ENCODE measurements at regions not wholly inside any gene's neighbourhood (a gene's known extent, or its start where the extent isn't known, plus 50 kb on each side); places are given as distances from the start of the nearest gene placed in this dataset.

GRCh38 chr3:178099274-178099673 is 437.0 kb upstream of the KCNMB2 start:
- ChIA-PET POLR2A (ENCODE audit: partially characterized antibody) (no interaction called here), CTCF (ENCODE audit: partially characterized antibody) (interaction anchor here (0.8 to 1.0 kb wide), 2 partner anchors 9 to 15 kb away, joined by 3 to 4 read pairs; no protein-coding TSS in a partner anchor)
- Histone ChIP-seq H2BK120ac (replicated peaks; ENCODE audit: low read depth, low read length) (no peak overlapping the region), H2BK5ac (ENCODE audit: low read depth, low read length) (no peak overlapping the region), H2BK12ac (ENCODE audit: low read depth, low read length) (no peak overlapping the region), H3K4me3 (ENCODE audit: extremely low read depth in 1 of 4, insufficient read depth in 2 of 4, low read depth in 3 of 4, low read length in 4 of 4) (no peak overlapping the region), H3K27me3 (replicated peaks in 1 of 4; ENCODE audit: control insufficient read depth in 3 of 4, extremely low read depth in 1 of 4, insufficient read depth in 3 of 4, low read length in 3 of 4) (no peaks in the 10 kb centered on the region), H3K23ac (ENCODE audit: insufficient read length) (no peak overlapping the region), H3K4me1 (replicated peaks in 1 of 4; ENCODE audit: control insufficient read depth in 3 of 4, insufficient read depth in 4 of 4, low read length in 3 of 4) (no peaks in the 10 kb centered on the region), H3K56ac (replicated peaks; ENCODE audit: insufficient read length, low read depth, low read length) (no peak overlapping the region), H3K18ac (ENCODE audit: extremely low read depth, low read length) (no peak overlapping the region), H3K23me2 (ENCODE audit: low read depth, low read length) (no peaks in the 10 kb centered on the region), H3K9ac (replicated peaks in 1 of 4; ENCODE audit: extremely low read depth in 1 of 4, low read depth in 3 of 4, low read length in 3 of 4) (no peak overlapping the region), H4K5ac (ENCODE audit: insufficient read length, low read depth, low read length) (no peak overlapping the region), H4K91ac (replicated peaks; ENCODE audit: insufficient read length, low read length) (no peak overlapping the region), H3K4ac (replicated peaks; ENCODE audit: insufficient read length, low read depth, low read length) (no peak overlapping the region), H3K79me1 (ENCODE audit: low read depth, low read length) (no peaks in the 10 kb centered on the region), H3K9me3 (ENCODE audit: insufficient read depth in 2 of 2, low read depth in 1 of 2, low read length in 1 of 2) (no peaks in the 10 kb centered on the region), H4K20me1 (replicated peaks in 1 of 2; ENCODE audit: control insufficient read depth in 1 of 2, insufficient read depth in 2 of 2, low read length in 2 of 2) (no peaks in the 10 kb centered on the region), H4K8ac (ENCODE audit: extremely low read depth, insufficient read depth, low read length) (no peak overlapping the region), H2BK15ac (ENCODE audit: low read length) (no peak overlapping the region), H3K14ac (ENCODE audit: insufficient read length) (no peak overlapping the region), H2AK5ac (ENCODE audit: low read depth, low read length) (no peak overlapping the region), H3K4me2 (ENCODE audit: insufficient read depth in 1 of 2, low read depth in 2 of 2, low read length in 2 of 2) (no peak overlapping the region), H2BK20ac (ENCODE audit: low read length) (no peak overlapping the region), H2AFZ (ENCODE audit: low read length) (no peak overlapping the region), H3K36me3 (ENCODE audit: control insufficient read depth in 2 of 4, insufficient read depth in 4 of 4, low read length in 3 of 4) (no peaks in the 10 kb centered on the region), H3K27ac (ENCODE audit: low read depth, low read length) (no peak overlapping the region), H3K79me2 (ENCODE audit: control insufficient read depth in 1 of 2, insufficient read depth in 2 of 2, low read length in 2 of 2) (no peaks in the 10 kb centered on the region)
- WGBS, 2 experiments (ENCODE audit: extremely low coverage in 1 of 2, insufficient coverage in 1 of 2, insufficient read length in 1 of 2, insufficient replicate concordance in 2 of 2, low coverage in 1 of 2, low lambda C conversion rate in 2 of 2, missing lambda C conversion rate in 1 of 2), result 94% methylated on average over 4 of the region's 4 CpGs; no CpG with 5 or more reads in 1 of the 2 experiments
- FAIRE-seq (no peak), DNase-seq (ENCODE audit: low read depth in 1 of 2, low spot score in 2 of 2) (no peak)
- no peak for TF ChIP-seq USF2 (IDR thresholded peaks at IDR 0.05; ENCODE audit: low read length)
- TF ChIP-seq CREB1 (IDR thresholded peaks at IDR 0.05), result no peak
- TF ChIP-seq E2F6 (IDR thresholded peaks at IDR 0.05), result no peak
- no peak for TF ChIP-seq ASH2L (IDR thresholded peaks at IDR 0.05; ENCODE audit: low read length)
- no peak for TF ChIP-seq KDM5A (IDR thresholded peaks at IDR 0.05; ENCODE audit: low read length)
- TF ChIP-seq SP1 (IDR thresholded peaks at IDR 0.05; ENCODE audit: low read depth, low read length), result no peak
- no peak for TF ChIP-seq RAD21 (IDR thresholded peaks at IDR 0.05 in 1 of 2, conservative IDR thresholded peaks at IDR 0.05 in 1 of 2; ENCODE audit: low read depth in 2 of 2, low read length in 2 of 2)
- TF ChIP-seq, protein P1, sequence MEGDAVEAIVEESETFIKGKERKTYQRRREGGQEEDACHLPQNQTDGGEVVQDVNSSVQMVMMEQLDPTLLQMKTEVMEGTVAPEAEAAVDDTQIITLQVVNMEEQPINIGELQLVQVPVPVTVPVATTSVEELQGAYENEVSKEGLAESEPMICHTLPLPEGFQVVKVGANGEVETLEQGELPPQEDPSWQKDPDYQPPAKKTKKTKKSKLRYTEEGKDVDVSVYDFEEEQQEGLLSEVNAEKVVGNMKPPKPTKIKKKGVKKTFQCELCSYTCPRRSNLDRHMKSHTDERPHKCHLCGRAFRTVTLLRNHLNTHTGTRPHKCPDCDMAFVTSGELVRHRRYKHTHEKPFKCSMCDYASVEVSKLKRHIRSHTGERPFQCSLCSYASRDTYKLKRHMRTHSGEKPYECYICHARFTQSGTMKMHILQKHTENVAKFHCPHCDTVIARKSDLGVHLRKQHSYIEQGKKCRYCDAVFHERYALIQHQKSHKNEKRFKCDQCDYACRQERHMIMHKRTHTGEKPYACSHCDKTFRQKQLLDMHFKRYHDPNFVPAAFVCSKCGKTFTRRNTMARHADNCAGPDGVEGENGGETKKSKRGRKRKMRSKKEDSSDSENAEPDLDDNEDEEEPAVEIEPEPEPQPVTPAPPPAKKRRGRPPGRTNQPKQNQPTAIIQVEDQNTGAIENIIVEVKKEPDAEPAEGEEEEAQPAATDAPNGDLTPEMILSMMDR (IDR thresholded peaks at IDR 0.05; ENCODE audit: control extremely low read depth in 1 of 3, insufficient read depth in 1 of 3, low read depth in 1 of 3, low read length in 3 of 3), result no peak
- no peak for TF ChIP-seq BACH1 (IDR thresholded peaks at IDR 0.05; ENCODE audit: low read length)
- no peak for TF ChIP-seq SIN3A (conservative IDR thresholded peaks at IDR 0.05 in 1 of 2, IDR thresholded peaks at IDR 0.05 in 1 of 2; ENCODE audit: low read depth in 1 of 2, low read length in 2 of 2)
- no peak for TF ChIP-seq SRF (IDR thresholded peaks at IDR 0.05; ENCODE audit: low read depth, low read length)
